ENCODE measurements at regions not wholly inside any gene's neighbourhood (a gene's known extent, or its start where the extent isn't known, plus 50 kb on each side); places are given as distances from the start of the nearest gene placed in this dataset.

- Histone ChIP-seq H3K4me1 (ENCODE audit: insufficient read depth, low read length, poor library complexity, severe bottlenecking) (no peaks in the 10 kb centered on the region), H3K27ac (ENCODE audit: low read depth, low read length, poor library complexity, severe bottlenecking) (no peak overlapping the region), H3K9me3 (ENCODE audit: low read length) (no peaks in the 10 kb centered on the region), H4K20me1 (ENCODE audit: insufficient read depth, low read length) (no peaks in the 10 kb centered on the region), H3K79me2 (ENCODE audit: insufficient read depth, low read depth, low read length) (no peaks in the 10 kb centered on the region), H2AFZ (ENCODE audit: low read length) (no peak overlapping the region), H3K36me3 (ENCODE audit: insufficient read depth, low read length) (no peaks in the 10 kb centered on the region), H3K4me2 (ENCODE audit: low read length) (no peak overlapping the region), H3K4me3 (ENCODE audit: low read depth, low read length, poor library complexity, severe bottlenecking) (no peak overlapping the region), H3K9me2 (ENCODE audit: insufficient read depth, low read length) (no peaks in the 10 kb centered on the region)
- DNase-seq (ENCODE audit: low spot score) = no peak
- POLR2A ChIA-PET = no interaction called here
- intact Hi-C loops (cut with micrococcal nuclease; ENCODE audit: unreplicated experiment) = no loop called here
- CTCF ChIA-PET (ENCODE audit: unreplicated experiment) = no interaction called here
- TF ChIP-seq, protein P1, sequence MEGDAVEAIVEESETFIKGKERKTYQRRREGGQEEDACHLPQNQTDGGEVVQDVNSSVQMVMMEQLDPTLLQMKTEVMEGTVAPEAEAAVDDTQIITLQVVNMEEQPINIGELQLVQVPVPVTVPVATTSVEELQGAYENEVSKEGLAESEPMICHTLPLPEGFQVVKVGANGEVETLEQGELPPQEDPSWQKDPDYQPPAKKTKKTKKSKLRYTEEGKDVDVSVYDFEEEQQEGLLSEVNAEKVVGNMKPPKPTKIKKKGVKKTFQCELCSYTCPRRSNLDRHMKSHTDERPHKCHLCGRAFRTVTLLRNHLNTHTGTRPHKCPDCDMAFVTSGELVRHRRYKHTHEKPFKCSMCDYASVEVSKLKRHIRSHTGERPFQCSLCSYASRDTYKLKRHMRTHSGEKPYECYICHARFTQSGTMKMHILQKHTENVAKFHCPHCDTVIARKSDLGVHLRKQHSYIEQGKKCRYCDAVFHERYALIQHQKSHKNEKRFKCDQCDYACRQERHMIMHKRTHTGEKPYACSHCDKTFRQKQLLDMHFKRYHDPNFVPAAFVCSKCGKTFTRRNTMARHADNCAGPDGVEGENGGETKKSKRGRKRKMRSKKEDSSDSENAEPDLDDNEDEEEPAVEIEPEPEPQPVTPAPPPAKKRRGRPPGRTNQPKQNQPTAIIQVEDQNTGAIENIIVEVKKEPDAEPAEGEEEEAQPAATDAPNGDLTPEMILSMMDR (conservative IDR thresholded peaks at IDR 0.05; ENCODE audit: low read length) = no peak
- TF ChIP-seq EZH2phosphoT487 (IDR thresholded peaks at IDR 0.05; ENCODE audit: borderline replicate concordance, low read depth, low read length) = no peak
- BruUV-seq (replicated peaks) = no TSS peak
These were observed 255.2 kb upstream of the SFRP2 start for GRCh38 chr4:154044108-154044531.

GRCh38 chr4:154041640-154042039 is 252.8 kb upstream of the SFRP2 start:
- Histone ChIP-seq H3K4me1 (ENCODE audit: insufficient read depth, low read length, poor library complexity, severe bottlenecking) (no peaks in the 10 kb centered on the region), H3K9me3 (ENCODE audit: low read length) (no peaks in the 10 kb centered on the region), H4K20me1 (ENCODE audit: insufficient read depth, low read length) (no peaks in the 10 kb centered on the region), H3K4me3 (ENCODE audit: low read depth, low read length, poor library complexity, severe bottlenecking) (no peak overlapping the region), H2AFZ (ENCODE audit: low read length) (no peak overlapping the region), H3K36me3 (ENCODE audit: insufficient read depth, low read length) (no peaks in the 10 kb centered on the region), H3K9me2 (ENCODE audit: insufficient read depth, low read length) (no peaks in the 10 kb centered on the region), H3K79me2 (ENCODE audit: insufficient read depth, low read depth, low read length) (no peaks in the 10 kb centered on the region), H3K27ac (ENCODE audit: low read depth, low read length, poor library complexity, severe bottlenecking) (no peak overlapping the region), H3K4me2 (ENCODE audit: low read length) (no peak overlapping the region)
- intact Hi-C loops (cut with micrococcal nuclease; ENCODE audit: unreplicated experiment) = no loop called here
- TF ChIP-seq, protein P1 (conservative IDR thresholded peaks at IDR 0.05; ENCODE audit: low read length) = no peak
- TF ChIP-seq EZH2phosphoT487 (IDR thresholded peaks at IDR 0.05; ENCODE audit: borderline replicate concordance, low read depth, low read length) = no peak
- ChIA-PET CTCF (ENCODE audit: unreplicated experiment) (no interaction called here), POLR2A (interaction anchor here (0.6 to 0.7 kb wide), 2 partner anchors 27 to 125 kb away, joined by 3 read pairs; no protein-coding TSS in a partner anchor)
- no TSS peak for BruUV-seq (replicated peaks)
- no peak for DNase-seq (ENCODE audit: low spot score)

DNA sequence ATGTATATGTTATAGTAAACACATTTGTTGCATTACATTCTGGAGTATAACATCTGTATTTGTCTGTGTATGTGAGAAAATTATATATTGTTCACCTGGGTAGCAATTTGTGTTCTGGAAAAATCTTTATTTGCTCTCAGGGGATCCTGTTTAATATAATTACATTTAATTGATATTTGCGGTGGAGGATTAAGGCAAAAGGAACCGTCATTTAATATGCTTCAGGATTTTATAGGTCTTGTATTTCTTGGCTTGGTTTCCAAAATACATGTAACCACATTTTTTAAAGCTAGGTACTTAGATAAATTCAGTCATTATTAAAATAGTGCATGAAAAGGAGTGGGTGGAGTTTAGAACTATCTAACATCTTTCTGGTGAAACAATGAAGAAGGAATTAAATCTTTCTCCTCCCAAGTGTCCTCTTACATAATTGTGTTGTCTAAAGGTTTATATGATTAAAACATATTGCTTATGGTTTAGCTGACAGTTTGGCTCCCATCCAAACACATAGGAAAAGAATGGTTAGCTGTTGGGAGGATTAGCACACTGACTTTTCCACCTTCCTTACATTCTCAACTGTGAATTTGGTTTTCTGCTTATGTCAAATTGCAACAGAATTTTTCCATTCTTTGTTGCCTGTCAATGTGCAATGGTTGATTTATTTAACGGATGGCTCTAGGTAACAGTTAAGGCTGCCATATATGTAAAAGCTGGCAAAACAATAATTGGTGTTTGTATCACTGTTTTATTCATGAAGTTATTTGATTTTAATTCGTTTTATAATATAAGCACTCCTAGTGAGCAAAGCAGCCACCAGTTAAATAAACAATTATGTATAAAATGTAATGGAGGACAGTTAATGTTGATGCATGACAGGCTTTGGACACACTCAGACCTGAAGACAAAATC is 250.8 kb upstream of the SFRP2 start:
- no peaks in the 10 kb centered on the region for H3K9me2 ChIP-seq (ENCODE audit: insufficient read depth, low read length)
- H2AFZ ChIP-seq (ENCODE audit: low read length) = no peak overlapping the region
- DNase-seq (ENCODE audit: low spot score) = no peak
- CTCF ChIA-PET (ENCODE audit: unreplicated experiment) = no interaction called here
- POLR2A ChIA-PET = interaction anchor here (1.2 kb wide), 1 partner anchor 20 kb away, joined by 3 read pairs; no protein-coding TSS in a partner anchor
- BruUV-seq (replicated peaks) = no TSS peak
- intact Hi-C loops (cut with micrococcal nuclease; ENCODE audit: unreplicated experiment) = no loop called here
- H3K4me1 ChIP-seq (ENCODE audit: insufficient read depth, low read length, poor library complexity, severe bottlenecking) = no peaks in the 10 kb centered on the region
- no peak overlapping the region for H3K4me2 ChIP-seq (ENCODE audit: low read length)
- H4K20me1 ChIP-seq (ENCODE audit: insufficient read depth, low read length) = no peaks in the 10 kb centered on the region
- no peak overlapping the region for H3K27ac ChIP-seq (ENCODE audit: low read depth, low read length, poor library complexity, severe bottlenecking)
- H3K79me2 ChIP-seq (ENCODE audit: insufficient read depth, low read depth, low read length) = no peaks in the 10 kb centered on the region
- H3K36me3 ChIP-seq (ENCODE audit: insufficient read depth, low read length) = no peaks in the 10 kb centered on the region
- TF ChIP-seq EZH2phosphoT487 (IDR thresholded peaks at IDR 0.05; ENCODE audit: borderline replicate concordance, low read depth, low read length) = no peak
- TF ChIP-seq, protein P1 (conservative IDR thresholded peaks at IDR 0.05; ENCODE audit: low read length) = no peak
- H3K9me3 ChIP-seq (ENCODE audit: low read length) = no peaks in the 10 kb centered on the region
- H3K4me3 ChIP-seq (ENCODE audit: low read depth, low read length, poor library complexity, severe bottlenecking) = no peak overlapping the region

Measured in OCI-LY7 (cell line).